ENCODE measurements at regions not wholly inside any gene's neighbourhood (a gene's known extent, or its start where the extent isn't known, plus 50 kb on each side); places are given as distances from the start of the nearest gene placed in this dataset.

- TF ChIP-seq CTCF (IDR thresholded peaks at IDR 0.05), result no peak
- no peak for TF ChIP-seq ZFX (IDR thresholded peaks at IDR 0.05; ENCODE audit: borderline replicate concordance)
These were observed 56.3 kb upstream of the SMIM36 start for GRCh38 chr17:55567240-55568214.
